Spleen (tissue), 7 donors: ENCODE measurements at regions not wholly inside any gene's neighbourhood (a gene's known extent, or its start where the extent isn't known, plus 50 kb on each side); places are given as distances from the start of the nearest gene placed in this dataset.

Experiments used
- CTCF ChIP-seq, 11 experiments: fragments of 200-600 bp in 7 of 11; fragments of 450-650 bp in 4 of 11; sonication (generic) in 4 of 11; IDR thresholded peaks in 8 of 11; conservative IDR thresholded peaks in 3 of 11; 1 replicate in 7 of 11; 2 replicates in 4 of 11; pipeline versions ENCODE4 v1.4.0 to v1.8.0; 2016 to 2021; ENCODE audit warnings: antibody characterized with exemption in 11 of 11, inconsistent platforms in 4 of 11, mild to moderate bottlenecking in 1 of 11
- POLR2A ChIP-seq, 3 donors: fragments of 450-650 bp; IDR thresholded peaks; one replicate each; pipeline ENCODE4 v1.5.1; 2017; ENCODE audit warnings: antibody characterized with exemption in 3 of 3, mild to moderate bottlenecking in 1 of 3
- POLR2AphosphoS5 ChIP-seq, 3 donors: sonication (generic); formaldehyde crosslinking; IDR thresholded peaks; one replicate each; pipeline ENCODE4 v1.5.1; 2017; ENCODE audit warnings: antibody characterized with exemption in 3 of 3
- donor health status: DM: no; HTN: no; CAD: no; lungs with moderate emphysema.
- donor health status: DM: no; HTN: no; CAD: no.
- donor health status: DM: no; HTN: no; CAD: no.

- no peak for TF ChIP-seq POLR2A (IDR thresholded peaks at IDR 0.05)
- TF ChIP-seq CTCF (IDR thresholded peaks at IDR 0.05 in 8 of 11, conservative IDR thresholded peaks at IDR 0.05 in 3 of 11) = no peak
- no peak for TF ChIP-seq POLR2AphosphoS5 (IDR thresholded peaks at IDR 0.05)
These were observed 327.6 kb upstream of the NECTIN3 start for GRCh38 chr3:110743984-110744383.
